GM20431 (cell line): ENCODE measurements at regions not wholly inside any gene's neighbourhood (a gene's known extent, or its start where the extent isn't known, plus 50 kb on each side); places are given as distances from the start of the nearest gene placed in this dataset.

Experiments
- in situ Hi-C: fragments of 300-500 bp; cut with MseI, MboI; formaldehyde crosslinking; loops from one replicate; pipeline ENCODE4 v1.15.0; 2020; ENCODE audit warnings: low sequenced_read_pairs; ENCODE audit not compliant: unreplicated experiment

- in situ Hi-C loops = no loop called here
Measured at GRCh38 chr3:59698091-59698490, 648.3 kb upstream of the CFAP20DC start.

GRCh38 chr3:59696783-59697182 is 647.0 kb upstream of the CFAP20DC start:
- in situ Hi-C loops = no loop called here

GRCh38 chr3:59695860-59696259 is 646.0 kb upstream of the CFAP20DC start:
- in situ Hi-C loops = no loop called here

- in situ Hi-C loops = no loop called here
Measured at GRCh38 chr3:59692117-59692516, 642.3 kb upstream of the CFAP20DC start.

- in situ Hi-C loops = no loop called here
Measured at GRCh38 chr3:59690886-59691285, 641.1 kb upstream of the CFAP20DC start.

- in situ Hi-C loops = no loop called here
Measured at GRCh38 chr3:59688636-59689035, 638.8 kb upstream of the CFAP20DC start.

- in situ Hi-C loops = no loop called here
Measured at GRCh38 chr3:59685432-59685831, 635.6 kb upstream of the CFAP20DC start.

- in situ Hi-C loops = no loop called here
Measured at GRCh38 chr3:59684766-59685165, 634.9 kb upstream of the CFAP20DC start.

GRCh38 chr3:59680919-59681318 is 631.1 kb upstream of the CFAP20DC start:
- in situ Hi-C loops = no loop called here

GRCh38 chr3:59677747-59678702 is 628.2 kb upstream of the CFAP20DC start:
- in situ Hi-C loops = no loop called here

- in situ Hi-C loops = no loop called here
Measured at GRCh38 chr3:59675495-59675894, 625.7 kb upstream of the CFAP20DC start.

- in situ Hi-C loops = no loop called here
Measured at GRCh38 chr3:59663076-59663850, 613.4 kb upstream of the CFAP20DC start.

- in situ Hi-C loops = no loop called here
Measured at GRCh38 chr3:59660852-59661625, 611.2 kb upstream of the CFAP20DC start.

- in situ Hi-C loops = no loop called here
Measured at GRCh38 chr3:59660376-59660775, 610.6 kb upstream of the CFAP20DC start.

- in situ Hi-C loops = no loop called here
Measured at GRCh38 chr3:59659755-59660154, 609.9 kb upstream of the CFAP20DC start.

- in situ Hi-C loops = no loop called here
Measured at GRCh38 chr3:59658866-59659265, 609.0 kb upstream of the CFAP20DC start.

GRCh38 chr3:59658274-59658673 is 608.4 kb upstream of the CFAP20DC start:
- in situ Hi-C loops = no loop called here

- in situ Hi-C loops = no loop called here
Measured at GRCh38 chr3:59655418-59656015, 605.7 kb upstream of the CFAP20DC start.

- in situ Hi-C loops = no loop called here
Measured at GRCh38 chr3:59654480-59655417, 604.9 kb upstream of the CFAP20DC start.
